ENCODE measurements at regions not wholly inside any gene's neighbourhood (a gene's known extent, or its start where the extent isn't known, plus 50 kb on each side); places are given as distances from the start of the nearest gene placed in this dataset.

DNA sequence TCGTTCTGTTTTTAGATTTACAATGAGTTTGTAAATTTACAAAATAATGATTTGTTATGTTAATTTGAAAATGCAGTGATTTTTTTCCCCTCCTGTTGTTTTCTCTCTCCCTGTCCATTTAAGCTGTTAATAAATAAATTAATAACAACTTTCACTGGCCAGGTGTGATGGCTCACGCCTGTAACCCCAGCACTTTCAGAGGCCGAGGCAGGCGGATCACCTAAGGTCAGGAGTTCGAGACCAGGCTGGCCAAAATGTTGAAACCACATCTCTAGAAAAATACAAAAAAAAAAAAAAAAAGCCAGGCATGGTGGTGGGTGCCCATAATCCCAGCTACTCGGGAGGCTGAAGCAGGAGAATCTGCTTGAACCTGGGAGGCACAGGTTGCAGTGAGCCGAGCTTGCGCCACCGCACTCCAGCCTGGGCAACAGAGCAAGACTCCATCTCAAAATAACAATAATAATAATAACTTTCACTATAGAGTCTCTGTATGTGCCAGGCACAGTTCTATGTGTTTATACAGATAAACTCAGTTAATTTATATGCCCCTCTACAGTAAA, 229.2 kb upstream of the ARGLU1 start:
- DNase-seq (ENCODE audit: low read depth in 3 of 3, low spot score in 2 of 3): no peak

GRCh38 chr13:106796280-106797047, 228.5 kb upstream of the ARGLU1 start:
- DNase-seq (ENCODE audit: low read depth in 3 of 3, low spot score in 2 of 3): no peak

- no peak for DNase-seq (ENCODE audit: low read depth in 3 of 3, low spot score in 2 of 3)
Observed at GRCh38 chr13:106795847-106796246, 227.9 kb upstream of the ARGLU1 start.

- DNase-seq (ENCODE audit: low read depth in 3 of 3, low spot score in 2 of 3): no peak
Observed at GRCh38 chr13:106794117-106794516, 226.2 kb upstream of the ARGLU1 start.

GRCh38 chr13:106789911-106790310, 222.0 kb upstream of the ARGLU1 start:
- DNase-seq (ENCODE audit: low read depth in 3 of 3, low spot score in 2 of 3): no peak

GRCh38 chr13:106786006-106786563, 218.1 kb upstream of the ARGLU1 start:
- DNase-seq (ENCODE audit: low read depth in 3 of 3, low spot score in 2 of 3): no peak

GRCh38 chr13:106774621-106775020, 206.7 kb upstream of the ARGLU1 start:
- no peak for DNase-seq (ENCODE audit: low read depth in 3 of 3, low spot score in 2 of 3)

DNA sequence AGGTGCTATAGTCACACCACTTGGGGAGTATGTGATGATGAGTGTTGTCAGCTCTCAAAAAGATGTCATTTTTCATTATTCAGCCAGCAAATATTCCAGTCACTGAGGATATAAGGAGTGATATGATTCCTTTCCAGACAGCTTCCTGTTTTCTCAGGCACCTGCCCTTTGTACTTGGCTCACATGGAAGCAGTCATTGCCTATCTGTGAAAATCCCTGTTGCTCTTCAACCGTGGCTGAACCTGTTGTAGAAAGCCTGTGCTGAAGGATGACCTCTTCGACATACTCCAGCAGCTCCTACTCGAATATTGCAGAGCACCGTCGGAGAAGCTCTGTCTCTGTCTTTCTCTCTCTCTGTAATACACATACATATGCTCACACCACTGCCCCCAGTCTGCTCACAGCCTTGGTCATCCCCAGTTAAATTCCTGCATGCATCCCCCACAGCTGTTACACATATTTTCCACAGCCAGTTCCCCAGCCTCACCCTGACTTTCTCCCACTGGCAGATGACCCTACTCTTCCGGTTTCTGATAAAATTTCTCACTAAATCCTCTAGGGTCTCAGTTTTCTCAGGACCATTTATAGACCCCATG, 204.2 kb upstream of the ARGLU1 start:
- DNase-seq (ENCODE audit: low read depth in 3 of 3, low spot score in 2 of 3): no peak

GRCh38 chr13:106768991-106769390, 201.1 kb upstream of the ARGLU1 start:
- no peak for DNase-seq (ENCODE audit: low read depth in 3 of 3, low spot score in 2 of 3)

DNA sequence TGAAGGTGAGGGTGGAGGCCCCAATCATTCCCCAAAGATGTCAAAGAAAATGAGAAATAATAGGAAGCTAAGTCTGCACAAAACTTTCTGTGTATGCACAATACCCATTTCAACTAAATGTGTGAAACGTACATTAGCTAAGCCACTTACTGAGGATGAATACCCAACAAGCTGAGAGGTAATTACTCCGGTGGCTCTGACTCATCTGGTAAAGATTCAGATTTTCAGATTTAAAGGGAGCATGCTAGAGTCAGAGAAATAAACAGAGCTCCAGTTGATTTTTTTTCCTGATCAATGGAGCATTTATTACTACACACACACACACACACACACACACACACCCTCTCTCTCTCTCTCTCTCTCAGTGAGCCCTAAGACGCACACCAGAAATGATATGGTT, 194.8 kb upstream of the ARGLU1 start:
- no peak for DNase-seq (ENCODE audit: low read depth in 3 of 3, low spot score in 2 of 3)

DNA sequence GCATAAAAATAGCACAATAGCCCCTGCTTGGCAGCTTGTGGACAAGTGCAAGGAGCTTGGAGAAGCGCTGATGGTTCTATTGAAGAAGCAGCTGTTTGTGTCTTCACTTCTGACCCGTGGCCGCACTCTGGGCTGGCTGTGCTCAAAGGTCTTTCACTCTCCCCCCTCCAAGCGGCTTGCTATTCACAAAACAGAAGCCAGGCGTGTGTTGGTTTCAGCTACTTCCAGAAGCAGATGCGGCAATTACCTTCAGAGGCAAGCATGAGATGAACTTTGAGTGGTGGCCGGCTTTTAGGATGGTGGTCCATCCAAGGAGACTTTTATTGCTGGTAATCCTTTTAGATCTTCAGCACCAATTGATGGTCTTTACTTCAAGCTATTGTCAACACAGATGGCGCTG, 188.5 kb upstream of the ARGLU1 start:
- no peak for DNase-seq (ENCODE audit: low read depth in 3 of 3, low spot score in 2 of 3)

GRCh38 chr13:106755542-106755941, 187.6 kb upstream of the ARGLU1 start:
- no peak for DNase-seq (ENCODE audit: low read depth in 3 of 3, low spot score in 2 of 3)

- DNase-seq (ENCODE audit: low read depth in 3 of 3, low spot score in 2 of 3): no peak
Observed at GRCh38 chr13:106753251-106753650, 185.3 kb upstream of the ARGLU1 start.

DNA sequence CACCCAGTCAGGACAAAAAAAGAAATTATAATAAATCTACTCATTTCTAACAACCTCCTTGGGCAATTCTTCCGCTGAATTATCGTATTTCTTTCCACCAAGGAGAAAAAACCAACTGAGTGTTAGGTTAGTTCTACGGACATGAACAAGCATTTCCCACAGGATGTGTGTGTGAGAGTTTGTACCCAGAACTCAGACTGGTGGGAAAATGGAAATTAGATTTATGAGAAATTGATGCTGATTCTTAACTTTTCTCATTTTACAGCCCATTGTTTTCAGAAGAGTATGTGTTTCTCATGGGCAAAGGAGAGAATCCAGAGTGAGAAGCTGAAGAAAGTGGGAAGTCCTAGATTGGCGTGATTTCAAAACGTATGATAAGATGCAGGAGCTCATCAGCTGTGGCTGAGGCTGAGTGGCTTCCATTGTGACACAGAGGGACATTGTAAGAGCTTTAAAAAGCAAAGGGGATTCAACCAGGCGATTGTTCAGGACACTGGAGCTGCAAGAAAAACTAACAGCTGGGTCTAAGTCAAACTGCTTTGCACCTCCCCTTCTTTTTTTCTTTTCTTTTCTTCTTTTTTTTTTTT, 184.7 kb upstream of the ARGLU1 start:
- DNase-seq (ENCODE audit: low read depth in 3 of 3, low spot score in 2 of 3): no peak

- no peak for DNase-seq (ENCODE audit: low read depth in 3 of 3, low spot score in 2 of 3)
Observed at GRCh38 chr13:106748785-106749184, 180.8 kb upstream of the ARGLU1 start.

GRCh38 chr13:106744516-106744915, 176.6 kb upstream of the ARGLU1 start:
- DNase-seq (ENCODE audit: low read depth in 3 of 3, low spot score in 2 of 3): no peak

GRCh38 chr13:106738186-106738678, 170.3 kb upstream of the ARGLU1 start:
- DNase-seq (ENCODE audit: low read depth in 3 of 3, low spot score in 2 of 3): no peak

GRCh38 chr13:106736941-106737340, 169.0 kb upstream of the ARGLU1 start:
- DNase-seq (ENCODE audit: low read depth in 3 of 3, low spot score in 2 of 3): no peak

GRCh38 chr13:106734198-106734597, 166.3 kb upstream of the ARGLU1 start:
- DNase-seq (ENCODE audit: low read depth in 3 of 3, low spot score in 2 of 3): no peak

GRCh38 chr13:106723036-106723435, 155.1 kb upstream of the ARGLU1 start:
- DNase-seq (ENCODE audit: low read depth in 3 of 3, low spot score in 2 of 3): no peak

DNA sequence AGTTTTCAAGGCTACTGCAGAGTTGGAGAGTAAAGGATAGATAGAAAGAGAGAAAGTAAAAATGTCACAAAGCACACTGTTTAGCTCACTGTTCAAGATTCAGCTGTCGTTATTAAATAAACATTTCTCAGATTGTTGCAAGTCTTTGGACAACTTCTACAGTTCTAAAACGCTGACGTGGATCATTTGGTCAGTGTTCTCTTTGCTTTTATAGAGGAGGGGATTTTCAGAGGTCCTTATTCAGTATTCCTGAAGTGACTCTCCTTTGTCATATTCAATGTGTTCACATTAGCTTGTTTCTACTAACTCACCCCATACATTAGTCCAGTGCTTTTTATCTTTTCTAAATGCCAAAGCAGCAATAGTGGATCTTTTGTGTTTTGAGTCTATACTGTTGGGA, 154.7 kb upstream of the ARGLU1 start:
- DNase-seq (ENCODE audit: low read depth in 3 of 3, low spot score in 2 of 3): no peak
